Spleen (tissue), 11 donors: ENCODE measurements at regions not wholly inside any gene's neighbourhood (a gene's known extent, or its start where the extent isn't known, plus 50 kb on each side); places are given as distances from the start of the nearest gene placed in this dataset.

ENCODE experiments used
- DNase-seq: peaks from one replicate; pipeline ENCODE4 v3.0.0-alpha.2; 2020
- H3K27ac ChIP-seq, 8 donors: fragments of 200-600 bp; sonication (generic) in 7 of 8; 1 replicate in 4 of 8; 2 replicates in 4 of 8; pipeline versions ENCODE4 v1.5.0 to v1.8.0; 2016 to 2021; ENCODE audit warnings: inconsistent platforms in 4 of 8, mild to moderate bottlenecking in 4 of 8, moderate library complexity in 1 of 8
- H3K27me3 ChIP-seq, 7 donors: fragments of 200-600 bp; sonication (generic) in 6 of 7; replicated peaks in 1 of 7; 1 replicate in 4 of 7; 2 replicates in 3 of 7; pipeline versions ENCODE4 v1.5.0 to v1.8.0; 2016 to 2021; ENCODE audit warnings: inconsistent platforms in 3 of 7, mild to moderate bottlenecking in 1 of 7
- H3K36me3 ChIP-seq, 6 donors: fragments of 200-600 bp; sonication (generic) in 5 of 6; 1 replicate in 4 of 6; 2 replicates in 2 of 6; pipeline versions ENCODE4 v1.5.0 to v1.8.0; 2016 to 2021; ENCODE audit warnings: inconsistent platforms in 2 of 6
- H3K4me1 ChIP-seq, 6 donors: fragments of 200-600 bp; sonication (generic) in 5 of 6; 1 replicate in 3 of 6; 2 replicates in 3 of 6; pipeline versions ENCODE4 v1.5.0 to v1.8.0; 2016 to 2021; ENCODE audit warnings: inconsistent platforms in 3 of 6
- H3K4me3 ChIP-seq, 8 donors: fragments of 200-600 bp; sonication (generic) in 7 of 8; 1 replicate in 4 of 8; 2 replicates in 4 of 8; pipeline versions ENCODE4 v1.5.0 to v1.8.0; 2016 to 2021; ENCODE audit warnings: inconsistent platforms in 4 of 8, mild to moderate bottlenecking in 4 of 8, moderate library complexity in 2 of 8
- H3K9me3 ChIP-seq, 8 donors: fragments of 200-600 bp; sonication (generic) in 7 of 8; 1 replicate in 4 of 8; 2 replicates in 4 of 8; pipeline versions ENCODE4 v1.5.0 to v1.8.0; 2016 to 2021; ENCODE audit warnings: inconsistent platforms in 4 of 8
- POLR2A ChIP-seq, 3 donors: fragments of 450-650 bp; IDR thresholded peaks; one replicate each; pipeline ENCODE4 v1.5.1; 2017; ENCODE audit warnings: antibody characterized with exemption in 3 of 3, mild to moderate bottlenecking in 1 of 3
- POLR2AphosphoS5 ChIP-seq, 3 donors: sonication (generic); formaldehyde crosslinking; IDR thresholded peaks; one replicate each; pipeline ENCODE4 v1.5.1; 2017; ENCODE audit warnings: antibody characterized with exemption in 3 of 3
- WGBS, 5 donors: extraction: QIAGEN DNeasy Blood & Tissue Kit in 3 of 5; methylation state at CpG; one replicate each; pipeline versions ENCODE4 v1.1.5 to v1.1.7; 2013 to 2018; 5-methylcytosine and 5-hydroxymethylcytosine counted together
- intact Hi-C: fragments of 100-400 bp; cut with DNase I; formaldehyde crosslinking; loops from one replicate; pipeline ENCODE4 v1.15.0; 2023; ENCODE audit warnings: low total_unique reads
- TF ChIP-seq, protein P1 (sequence below), 11 experiments: fragments of 200-600 bp in 7 of 11; fragments of 450-650 bp in 4 of 11; sonication (generic) in 4 of 11; IDR thresholded peaks in 8 of 11; conservative IDR thresholded peaks in 3 of 11; 1 replicate in 7 of 11; 2 replicates in 4 of 11; pipeline versions ENCODE4 v1.4.0 to v1.8.0; 2016 to 2021; ENCODE audit warnings: antibody characterized with exemption in 11 of 11, inconsistent platforms in 4 of 11, mild to moderate bottlenecking in 1 of 11
- donor health status: healthy with polysubstance abuse.
- donor health status: DM: no; HTN: no; CAD: no; lungs with moderate emphysema.
- donor health status: DM: no; HTN: no; CAD: no.
- donor health status: Bipolar disorder and iron deficiency.
- donor health status: healthy.
- donor health status: DM: no; HTN: no; CAD: no.
- donor health status: DM: yes; HTN: yes; CAD: no.

GRCh38 chr6:125558907-125559306 lies 190.5 kb upstream of the HEY2 start:
- TF ChIP-seq POLR2A (IDR thresholded peaks at IDR 0.05) (no peak), POLR2AphosphoS5 (IDR thresholded peaks at IDR 0.05) (no peak)
- TF ChIP-seq, protein P1, sequence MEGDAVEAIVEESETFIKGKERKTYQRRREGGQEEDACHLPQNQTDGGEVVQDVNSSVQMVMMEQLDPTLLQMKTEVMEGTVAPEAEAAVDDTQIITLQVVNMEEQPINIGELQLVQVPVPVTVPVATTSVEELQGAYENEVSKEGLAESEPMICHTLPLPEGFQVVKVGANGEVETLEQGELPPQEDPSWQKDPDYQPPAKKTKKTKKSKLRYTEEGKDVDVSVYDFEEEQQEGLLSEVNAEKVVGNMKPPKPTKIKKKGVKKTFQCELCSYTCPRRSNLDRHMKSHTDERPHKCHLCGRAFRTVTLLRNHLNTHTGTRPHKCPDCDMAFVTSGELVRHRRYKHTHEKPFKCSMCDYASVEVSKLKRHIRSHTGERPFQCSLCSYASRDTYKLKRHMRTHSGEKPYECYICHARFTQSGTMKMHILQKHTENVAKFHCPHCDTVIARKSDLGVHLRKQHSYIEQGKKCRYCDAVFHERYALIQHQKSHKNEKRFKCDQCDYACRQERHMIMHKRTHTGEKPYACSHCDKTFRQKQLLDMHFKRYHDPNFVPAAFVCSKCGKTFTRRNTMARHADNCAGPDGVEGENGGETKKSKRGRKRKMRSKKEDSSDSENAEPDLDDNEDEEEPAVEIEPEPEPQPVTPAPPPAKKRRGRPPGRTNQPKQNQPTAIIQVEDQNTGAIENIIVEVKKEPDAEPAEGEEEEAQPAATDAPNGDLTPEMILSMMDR (IDR thresholded peaks at IDR 0.05 in 8 of 11, conservative IDR thresholded peaks at IDR 0.05 in 3 of 11), result no peak

DNA sequence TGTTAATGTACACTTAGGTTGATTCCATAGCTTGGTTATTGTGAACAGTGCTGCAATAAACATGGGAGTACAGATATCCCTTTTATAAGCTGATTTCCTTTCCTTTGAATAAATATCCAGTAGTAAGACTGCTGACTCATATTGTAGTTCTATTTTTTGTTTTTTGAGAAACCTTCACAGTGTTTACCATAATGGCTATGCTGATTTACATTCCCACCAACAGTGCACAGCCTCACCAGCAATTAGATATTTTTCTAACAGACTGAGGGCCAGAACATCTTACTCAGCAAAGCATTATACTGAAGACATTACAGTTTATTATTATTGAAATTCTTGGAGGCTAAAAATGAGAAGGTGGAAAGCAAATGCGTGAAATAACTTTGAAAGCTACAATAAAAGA lies 187.3 kb upstream of the HEY2 start:
- H3K27ac ChIP-seq, result no peak overlapping the region
- H3K4me1 ChIP-seq, result no peaks in the 10 kb centered on the region
- intact Hi-C loops, result no loop called here
- H3K9me3 ChIP-seq, result no peaks in the 10 kb centered on the region
- H3K4me3 ChIP-seq, result no peak overlapping the region
- H3K36me3 ChIP-seq, result no peaks in the 10 kb centered on the region
- 93 to 100% (median 97%) methylated on average over 1 of the region's 1 CpG for WGBS, 5 donors
- no peak for DNase-seq
- H3K27me3 ChIP-seq, result peaks cover 0 to 15% (median 0%) of the 10 kb centered on the region in 7 donors
- TF ChIP-seq, protein P1 (IDR thresholded peaks at IDR 0.05 in 8 of 11, conservative IDR thresholded peaks at IDR 0.05 in 3 of 11), result no peak
- TF ChIP-seq POLR2AphosphoS5 (IDR thresholded peaks at IDR 0.05) (no peak), POLR2A (IDR thresholded peaks at IDR 0.05) (no peak)

More at GRCh38 chr6:125558907-125559306, 190.5 kb upstream of the HEY2 start:
- DNase-seq, result no peak
- Histone ChIP-seq H3K4me1 (no peaks in the 10 kb centered on the region), H3K9me3 (no peaks in the 10 kb centered on the region), H3K27me3 (peaks cover 0 to 4% (median 0%) of the 10 kb centered on the region in 7 donors), H3K27ac (no peak overlapping the region), H3K36me3 (no peaks in the 10 kb centered on the region), H3K4me3 (no peak overlapping the region)
- WGBS, 5 donors, result 68 to 80% (median 79%) methylated on average over 3 of the region's 3 CpGs
- intact Hi-C loops, result no loop called here

GRCh38 chr6:125564941-125565340 lies 184.5 kb upstream of the HEY2 start:
- Histone ChIP-seq H3K4me3 (no peak overlapping the region), H3K27me3 (peaks cover 0 to 16% (median 0%) of the 10 kb centered on the region in 7 donors), H3K36me3 (no peaks in the 10 kb centered on the region), H3K9me3 (no peaks in the 10 kb centered on the region), H3K27ac (no peak overlapping the region), H3K4me1 (no peaks in the 10 kb centered on the region)
- TF ChIP-seq POLR2A (IDR thresholded peaks at IDR 0.05) (no peak), POLR2AphosphoS5 (IDR thresholded peaks at IDR 0.05) (no peak)
- TF ChIP-seq, protein P1 (IDR thresholded peaks at IDR 0.05 in 8 of 11, conservative IDR thresholded peaks at IDR 0.05 in 3 of 11), result no peak
- DNase-seq, result no peak
- 83 to 96% (median 90%) methylated on average over 5 of the region's 5 CpGs for WGBS, 5 donors
- intact Hi-C loops, result no loop called here

DNA sequence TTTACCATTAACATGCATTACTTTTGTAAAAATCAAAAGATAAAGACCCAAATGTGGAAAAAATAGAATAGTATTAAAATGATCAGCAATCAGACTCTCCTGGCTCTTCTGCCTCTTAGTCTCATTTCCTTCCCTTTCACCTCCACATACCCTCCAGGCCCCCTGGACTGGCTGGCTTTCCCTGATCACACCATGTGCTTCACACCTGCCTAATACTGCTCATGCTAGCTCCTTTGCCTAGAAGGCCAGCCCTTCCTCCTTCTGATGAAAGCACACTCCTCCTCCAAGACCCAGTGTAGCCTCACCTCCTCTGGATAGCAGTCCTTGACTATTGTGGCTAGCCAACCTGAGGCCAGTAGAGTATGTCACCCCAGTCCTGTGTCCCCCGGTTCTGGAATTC lies 182.0 kb upstream of the HEY2 start:
- Histone ChIP-seq H3K27ac (no peak overlapping the region), H3K36me3 (no peaks in the 10 kb centered on the region), H3K4me3 (no peak overlapping the region), H3K4me1 (no peaks in the 10 kb centered on the region), H3K27me3 (peaks cover 0 to 16% (median 0%) of the 10 kb centered on the region in 7 donors), H3K9me3 (no peaks in the 10 kb centered on the region)
- intact Hi-C loops, result no loop called here
- no peak for DNase-seq
- WGBS, 5 donors, result 83 to 100% (median 89%) methylated on average over 1 of the region's 1 CpG
- no peak for TF ChIP-seq POLR2AphosphoS5 (IDR thresholded peaks at IDR 0.05)
- TF ChIP-seq POLR2A (IDR thresholded peaks at IDR 0.05), result no peak
- TF ChIP-seq, protein P1 (IDR thresholded peaks at IDR 0.05 in 8 of 11, conservative IDR thresholded peaks at IDR 0.05 in 3 of 11), result no peak
